ENCODE measurements at regions not wholly inside any gene's neighbourhood (a gene's known extent, or its start where the extent isn't known, plus 50 kb on each side); places are given as distances from the start of the nearest gene placed in this dataset.

- POLR2A ChIA-PET, result no interaction called here
- Mint-ChIP-seq H3K9me3 (peaks cover 4% of the 10 kb centered on the region), H3K4me1 (no peaks in the 10 kb centered on the region), H3K27ac (no peak overlapping the region), H3K36me3 (no peaks in the 10 kb centered on the region), H3K27me3 (no peaks in the 10 kb centered on the region), H3K4me3 (no peak overlapping the region)
- DNase-seq, result no peak
- ATAC-seq (ENCODE audit: low read depth), result no peak
Measured at GRCh38 chr11:80520507-80520887, 1079.7 kb upstream of the TENM4 start.

GRCh38 chr11:80519596-80520506 lies 1079.0 kb upstream of the TENM4 start:
- no peak for DNase-seq
- H3K4me3 Mint-ChIP-seq, result no peak overlapping the region
- no peaks in the 10 kb centered on the region for H3K36me3 Mint-ChIP-seq
- no peak for ATAC-seq (ENCODE audit: low read depth)
- POLR2A ChIA-PET, result no interaction called here
- no peaks in the 10 kb centered on the region for H3K4me1 Mint-ChIP-seq
- no peak overlapping the region for H3K27ac Mint-ChIP-seq
- peaks cover 5% of the 10 kb centered on the region for H3K9me3 Mint-ChIP-seq
- no peaks in the 10 kb centered on the region for H3K27me3 Mint-ChIP-seq

- POLR2A ChIA-PET, result no interaction called here
- no peak overlapping the region for H3K4me3 Mint-ChIP-seq
- H3K27me3 Mint-ChIP-seq, result no peaks in the 10 kb centered on the region
- H3K4me1 Mint-ChIP-seq, result no peaks in the 10 kb centered on the region
- ATAC-seq (ENCODE audit: low read depth) (no peak), DNase-seq (no peak)
- peaks cover 5% of the 10 kb centered on the region for H3K9me3 Mint-ChIP-seq
- H3K27ac Mint-ChIP-seq, result no peak overlapping the region
- no peaks in the 10 kb centered on the region for H3K36me3 Mint-ChIP-seq
Measured at GRCh38 chr11:80517701-80518100, 1076.9 kb upstream of the TENM4 start.

- ATAC-seq (ENCODE audit: low read depth) (no peak), DNase-seq (no peak)
- Mint-ChIP-seq H3K27me3 (no peaks in the 10 kb centered on the region), H3K9me3 (peaks cover 5% of the 10 kb centered on the region), H3K4me1 (no peaks in the 10 kb centered on the region), H3K27ac (no peak overlapping the region), H3K4me3 (no peak overlapping the region), H3K36me3 (no peaks in the 10 kb centered on the region)
- POLR2A ChIA-PET, result no interaction called here
Measured at GRCh38 chr11:80515097-80515496, 1074.3 kb upstream of the TENM4 start.

GRCh38 chr11:80512491-80512890 lies 1071.7 kb upstream of the TENM4 start:
- DNase-seq, result no peak
- Mint-ChIP-seq H3K4me1 (no peaks in the 10 kb centered on the region), H3K27me3 (no peaks in the 10 kb centered on the region), H3K9me3 (peaks cover 10% of the 10 kb centered on the region), H3K27ac (no peak overlapping the region), H3K4me3 (no peak overlapping the region), H3K36me3 (no peaks in the 10 kb centered on the region)
- ATAC-seq (ENCODE audit: low read depth), result no peak
- POLR2A ChIA-PET, result no interaction called here

GRCh38 chr11:80505771-80506170 lies 1064.9 kb upstream of the TENM4 start:
- POLR2A ChIA-PET, result no interaction called here
- Mint-ChIP-seq H3K4me3 (no peak overlapping the region), H3K27ac (no peak overlapping the region), H3K27me3 (no peaks in the 10 kb centered on the region), H3K36me3 (no peaks in the 10 kb centered on the region), H3K9me3 (peaks cover 10% of the 10 kb centered on the region), H3K4me1 (no peaks in the 10 kb centered on the region)
- no peak for ATAC-seq (ENCODE audit: low read depth)
- no peak for DNase-seq

GRCh38 chr11:80503990-80504389 lies 1063.2 kb upstream of the TENM4 start:
- ATAC-seq (ENCODE audit: low read depth) (no peak), DNase-seq (no peak)
- Mint-ChIP-seq H3K4me1 (no peaks in the 10 kb centered on the region), H3K36me3 (no peaks in the 10 kb centered on the region), H3K27me3 (no peaks in the 10 kb centered on the region), H3K4me3 (no peak overlapping the region), H3K9me3 (peaks cover 10% of the 10 kb centered on the region), H3K27ac (no peak overlapping the region)
- POLR2A ChIA-PET, result no interaction called here

GRCh38 chr11:80502511-80502910 lies 1061.7 kb upstream of the TENM4 start:
- Mint-ChIP-seq H3K36me3 (no peaks in the 10 kb centered on the region), H3K9me3 (peaks cover 5% of the 10 kb centered on the region), H3K27me3 (no peaks in the 10 kb centered on the region), H3K27ac (no peak overlapping the region), H3K4me1 (no peaks in the 10 kb centered on the region), H3K4me3 (no peak overlapping the region)
- DNase-seq (no peak), ATAC-seq (ENCODE audit: low read depth) (no peak)
- POLR2A ChIA-PET, result no interaction called here

GRCh38 chr11:80495116-80495515 lies 1054.3 kb upstream of the TENM4 start:
- peaks cover 3% of the 10 kb centered on the region for H3K9me3 Mint-ChIP-seq
- POLR2A ChIA-PET, result no interaction called here
- H3K36me3 Mint-ChIP-seq, result no peaks in the 10 kb centered on the region
- ATAC-seq (ENCODE audit: low read depth), result no peak
- no peak overlapping the region for H3K27ac Mint-ChIP-seq
- H3K4me1 Mint-ChIP-seq, result no peaks in the 10 kb centered on the region
- DNase-seq, result no peak
- H3K4me3 Mint-ChIP-seq, result no peak overlapping the region
- H3K27me3 Mint-ChIP-seq, result no peaks in the 10 kb centered on the region

GRCh38 chr11:80487952-80488351 lies 1047.1 kb upstream of the TENM4 start:
- Mint-ChIP-seq H3K9me3 (peaks cover 2% of the 10 kb centered on the region), H3K27ac (no peak overlapping the region), H3K4me1 (no peaks in the 10 kb centered on the region), H3K36me3 (no peaks in the 10 kb centered on the region), H3K4me3 (no peak overlapping the region), H3K27me3 (no peaks in the 10 kb centered on the region)
- ATAC-seq (ENCODE audit: low read depth), result no peak
- POLR2A ChIA-PET, result no interaction called here
- no peak for DNase-seq

GRCh38 chr11:80486678-80487077 lies 1045.8 kb upstream of the TENM4 start:
- H3K27me3 Mint-ChIP-seq, result no peaks in the 10 kb centered on the region
- DNase-seq, result no peak
- no peaks in the 10 kb centered on the region for H3K36me3 Mint-ChIP-seq
- H3K9me3 Mint-ChIP-seq, result peaks cover 2% of the 10 kb centered on the region
- POLR2A ChIA-PET, result no interaction called here
- H3K4me1 Mint-ChIP-seq, result no peaks in the 10 kb centered on the region
- no peak overlapping the region for H3K4me3 Mint-ChIP-seq
- ATAC-seq (ENCODE audit: low read depth), result no peak
- no peak overlapping the region for H3K27ac Mint-ChIP-seq

- H3K27ac Mint-ChIP-seq, result no peak overlapping the region
- POLR2A ChIA-PET, result no interaction called here
- no peak for ATAC-seq (ENCODE audit: low read depth)
- H3K27me3 Mint-ChIP-seq, result no peaks in the 10 kb centered on the region
- no peaks in the 10 kb centered on the region for H3K36me3 Mint-ChIP-seq
- no peak overlapping the region for H3K4me3 Mint-ChIP-seq
- H3K4me1 Mint-ChIP-seq, result no peaks in the 10 kb centered on the region
- no peak for DNase-seq
- peaks cover 2% of the 10 kb centered on the region for H3K9me3 Mint-ChIP-seq
Measured at GRCh38 chr11:80477178-80477577, 1036.3 kb upstream of the TENM4 start.

- POLR2A ChIA-PET, result no interaction called here
- Mint-ChIP-seq H3K36me3 (no peaks in the 10 kb centered on the region), H3K4me3 (no peak overlapping the region)
Measured at GRCh38 chr11:80473562-80473961, 1032.7 kb upstream of the TENM4 start.

GRCh38 chr11:80469871-80470270 lies 1029.0 kb upstream of the TENM4 start:
- H3K27ac Mint-ChIP-seq, result no peak overlapping the region
- POLR2A ChIA-PET, result no interaction called here
- DNase-seq (no peak), ATAC-seq (ENCODE audit: low read depth) (no peak)
- no peaks in the 10 kb centered on the region for H3K4me1 Mint-ChIP-seq
- H3K4me3 Mint-ChIP-seq, result no peak overlapping the region
- peaks cover 7% of the 10 kb centered on the region for H3K9me3 Mint-ChIP-seq
- H3K36me3 Mint-ChIP-seq, result no peaks in the 10 kb centered on the region
- no peaks in the 10 kb centered on the region for H3K27me3 Mint-ChIP-seq

More at GRCh38 chr11:80473562-80473961, 1032.7 kb upstream of the TENM4 start:
- ATAC-seq (ENCODE audit: low read depth) (no peak), DNase-seq (no peak)
- H3K27me3 Mint-ChIP-seq, result no peaks in the 10 kb centered on the region
- no peaks in the 10 kb centered on the region for H3K4me1 Mint-ChIP-seq
- no peak overlapping the region for H3K27ac Mint-ChIP-seq
- peaks cover 1% of the 10 kb centered on the region for H3K9me3 Mint-ChIP-seq
